ENCODE measurements at regions not wholly inside any gene's neighbourhood (a gene's known extent, or its start where the extent isn't known, plus 50 kb on each side); places are given as distances from the start of the nearest gene placed in this dataset.

DNA sequence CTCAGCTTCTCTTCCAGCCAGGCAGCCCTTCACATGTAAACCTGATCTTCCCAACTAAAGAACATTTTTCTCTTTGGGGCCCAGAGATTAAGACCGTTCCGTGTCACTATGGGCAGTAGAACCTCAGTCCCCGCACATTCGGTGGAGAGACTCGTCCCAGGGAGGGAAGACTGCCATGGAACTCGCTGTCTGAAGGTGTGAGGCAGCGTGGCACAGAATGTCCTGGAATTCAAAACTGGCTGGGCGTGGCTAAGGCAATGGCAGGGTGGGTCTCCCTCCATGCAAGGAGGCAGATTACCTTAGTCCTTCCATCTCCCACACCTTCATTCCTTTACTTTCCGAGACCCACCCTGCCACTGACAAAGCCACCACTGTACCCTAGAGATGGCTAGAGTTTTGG lies 57.4 kb upstream of the ZNF354A start:
- POLR2A ChIA-PET = no interaction called here
- 27% methylated on average over 9 of the region's 9 CpGs for WGBS (ENCODE audit: insufficient coverage, insufficient replicate concordance, low lambda C conversion rate, missing lambda C conversion rate)
- H2AFZ ChIP-seq (ENCODE audit: control insufficient read depth, low read depth, low read length) = no peak overlapping the region
- H3K4me3 ChIP-seq = no peak overlapping the region
- H3K36me3 ChIP-seq (ENCODE audit: control insufficient read depth in 2 of 2, insufficient read depth in 2 of 2, low read length in 1 of 2) = no peaks in the 10 kb centered on the region
- intact Hi-C loops (cut with micrococcal nuclease; ENCODE audit: unreplicated experiment) (no loop called here), in situ Hi-C loops (cut with MboI) (no loop called here)
- FAIRE-seq (no peak), ATAC-seq (no peak), DNase-seq (ENCODE audit: low read depth, low spot score) (no peak)
- H3K4me2 ChIP-seq (ENCODE audit: control insufficient read depth, insufficient read depth) = no peak overlapping the region
- H4K20me1 ChIP-seq (ENCODE audit: control insufficient read depth, insufficient read depth) = no peaks in the 10 kb centered on the region
- RAD21 ChIA-PET (ENCODE audit: unreplicated experiment) = no interaction called here
- no peaks in the 10 kb centered on the region for H3K79me2 ChIP-seq (ENCODE audit: control insufficient read depth, insufficient read depth, low read length)
- CTCF ChIA-PET = no interaction called here
- no peaks in the 10 kb centered on the region; the same call in 1 of the 3 replicates for H3K9me3 ChIP-seq (replicated peaks; ENCODE audit: control insufficient read depth, insufficient read depth, low read length)
- H3K27me3 ChIP-seq (replicated peaks in 1 of 2; ENCODE audit: control insufficient read depth in 2 of 2, insufficient read depth in 2 of 2, low read length in 1 of 2) = no peaks in the 10 kb centered on the region
- no peak overlapping the region for H3K27ac ChIP-seq (ENCODE audit: control insufficient read depth, insufficient read depth)
- no peaks in the 10 kb centered on the region for H3K4me1 ChIP-seq (ENCODE audit: control insufficient read depth, insufficient read depth, low read length)
- H3K9ac ChIP-seq (ENCODE audit: control insufficient read depth, insufficient read depth, low read length) = no peak overlapping the region
- SMC1A ChIA-PET (ENCODE audit: uncharacterized antibody, unreplicated experiment) = no interaction called here
- BruUV-seq (replicated peaks) = no TSS peak
- TF ChIP-seq NRF1 (conservative IDR thresholded peaks at IDR 0.05; ENCODE audit: low read depth, low read length) (no peak), FOXK2 (IDR thresholded peaks at IDR 0.05) (no peak), STAT1 (conservative IDR thresholded peaks at IDR 0.05) (no peak), NR2C1 (IDR thresholded peaks at IDR 0.05) (no peak), ASH2L (IDR thresholded peaks at IDR 0.05; ENCODE audit: borderline replicate concordance, low read depth) (no peak), GABPA (IDR thresholded peaks at IDR 0.05; ENCODE audit: low read depth) (no peak), ZNF207 (IDR thresholded peaks at IDR 0.05; ENCODE audit: borderline replicate concordance) (no peak), MTA2 (IDR thresholded peaks at IDR 0.05; ENCODE audit: low read depth) (no peak), CEBPB (IDR thresholded peaks at IDR 0.05; ENCODE audit: borderline replicate concordance in 1 of 2, low read depth in 2 of 2, low read length in 2 of 2) (no peak), SREBF2 (IDR thresholded peaks at IDR 0.05; ENCODE audit: low read length) (no peak), PAX8 (IDR thresholded peaks at IDR 0.05) (no peak), CHD4 (IDR thresholded peaks at IDR 0.05) (no peak)
- TF ChIP-seq, protein P1, sequence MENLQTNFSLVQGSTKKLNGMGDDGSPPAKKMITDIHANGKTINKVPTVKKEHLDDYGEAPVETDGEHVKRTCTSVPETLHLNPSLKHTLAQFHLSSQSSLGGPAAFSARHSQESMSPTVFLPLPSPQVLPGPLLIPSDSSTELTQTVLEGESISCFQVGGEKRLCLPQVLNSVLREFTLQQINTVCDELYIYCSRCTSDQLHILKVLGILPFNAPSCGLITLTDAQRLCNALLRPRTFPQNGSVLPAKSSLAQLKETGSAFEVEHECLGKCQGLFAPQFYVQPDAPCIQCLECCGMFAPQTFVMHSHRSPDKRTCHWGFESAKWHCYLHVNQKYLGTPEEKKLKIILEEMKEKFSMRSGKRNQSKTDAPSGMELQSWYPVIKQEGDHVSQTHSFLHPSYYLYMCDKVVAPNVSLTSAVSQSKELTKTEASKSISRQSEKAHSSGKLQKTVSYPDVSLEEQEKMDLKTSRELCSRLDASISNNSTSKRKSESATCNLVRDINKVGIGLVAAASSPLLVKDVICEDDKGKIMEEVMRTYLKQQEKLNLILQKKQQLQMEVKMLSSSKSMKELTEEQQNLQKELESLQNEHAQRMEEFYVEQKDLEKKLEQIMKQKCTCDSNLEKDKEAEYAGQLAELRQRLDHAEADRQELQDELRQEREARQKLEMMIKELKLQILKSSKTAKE (IDR thresholded peaks at IDR 0.05; ENCODE audit: low read depth, poor library complexity, severe bottlenecking) = no peak
- TF ChIP-seq, protein P2, sequence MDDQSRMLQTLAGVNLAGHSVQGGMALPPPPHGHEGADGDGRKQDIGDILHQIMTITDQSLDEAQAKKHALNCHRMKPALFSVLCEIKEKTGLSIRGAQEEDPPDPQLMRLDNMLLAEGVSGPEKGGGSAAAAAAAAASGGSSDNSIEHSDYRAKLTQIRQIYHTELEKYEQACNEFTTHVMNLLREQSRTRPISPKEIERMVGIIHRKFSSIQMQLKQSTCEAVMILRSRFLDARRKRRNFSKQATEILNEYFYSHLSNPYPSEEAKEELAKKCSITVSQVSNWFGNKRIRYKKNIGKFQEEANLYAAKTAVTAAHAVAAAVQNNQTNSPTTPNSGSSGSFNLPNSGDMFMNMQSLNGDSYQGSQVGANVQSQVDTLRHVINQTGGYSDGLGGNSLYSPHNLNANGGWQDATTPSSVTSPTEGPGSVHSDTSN (IDR thresholded peaks at IDR 0.05; ENCODE audit: insufficient replicate concordance, low read depth, low read length) = no peak
- TF ChIP-seq, protein P3, sequence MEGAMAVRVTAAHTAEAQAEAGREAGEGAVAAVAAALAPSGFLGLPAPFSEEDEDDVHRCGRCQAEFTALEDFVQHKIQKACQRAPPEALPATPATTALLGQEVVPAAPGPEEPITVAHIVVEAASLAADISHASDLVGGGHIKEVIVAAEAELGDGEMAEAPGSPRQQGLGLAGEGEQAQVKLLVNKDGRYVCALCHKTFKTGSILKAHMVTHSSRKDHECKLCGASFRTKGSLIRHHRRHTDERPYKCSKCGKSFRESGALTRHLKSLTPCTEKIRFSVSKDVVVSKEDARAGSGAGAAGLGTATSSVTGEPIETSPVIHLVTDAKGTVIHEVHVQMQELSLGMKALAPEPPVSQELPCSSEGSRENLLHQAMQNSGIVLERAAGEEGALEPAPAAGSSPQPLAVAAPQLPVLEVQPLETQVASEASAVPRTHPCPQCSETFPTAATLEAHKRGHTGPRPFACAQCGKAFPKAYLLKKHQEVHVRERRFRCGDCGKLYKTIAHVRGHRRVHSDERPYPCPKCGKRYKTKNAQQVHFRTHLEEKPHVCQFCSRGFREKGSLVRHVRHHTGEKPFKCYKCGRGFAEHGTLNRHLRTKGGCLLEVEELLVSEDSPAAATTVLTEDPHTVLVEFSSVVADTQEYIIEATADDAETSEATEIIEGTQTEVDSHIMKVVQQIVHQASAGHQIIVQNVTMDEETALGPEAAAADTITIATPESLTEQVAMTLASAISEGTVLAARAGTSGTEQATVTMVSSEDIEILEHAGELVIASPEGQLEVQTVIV (IDR thresholded peaks at IDR 0.05; ENCODE audit: borderline replicate concordance, partially characterized antibody) = no peak
- TF ChIP-seq, protein P4, sequence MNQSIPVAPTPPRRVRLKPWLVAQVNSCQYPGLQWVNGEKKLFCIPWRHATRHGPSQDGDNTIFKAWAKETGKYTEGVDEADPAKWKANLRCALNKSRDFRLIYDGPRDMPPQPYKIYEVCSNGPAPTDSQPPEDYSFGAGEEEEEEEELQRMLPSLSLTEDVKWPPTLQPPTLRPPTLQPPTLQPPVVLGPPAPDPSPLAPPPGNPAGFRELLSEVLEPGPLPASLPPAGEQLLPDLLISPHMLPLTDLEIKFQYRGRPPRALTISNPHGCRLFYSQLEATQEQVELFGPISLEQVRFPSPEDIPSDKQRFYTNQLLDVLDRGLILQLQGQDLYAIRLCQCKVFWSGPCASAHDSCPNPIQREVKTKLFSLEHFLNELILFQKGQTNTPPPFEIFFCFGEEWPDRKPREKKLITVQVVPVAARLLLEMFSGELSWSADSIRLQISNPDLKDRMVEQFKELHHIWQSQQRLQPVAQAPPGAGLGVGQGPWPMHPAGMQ (IDR thresholded peaks at IDR 0.05; ENCODE audit: borderline replicate concordance) = no peak
- TF ChIP-seq, protein P5, sequence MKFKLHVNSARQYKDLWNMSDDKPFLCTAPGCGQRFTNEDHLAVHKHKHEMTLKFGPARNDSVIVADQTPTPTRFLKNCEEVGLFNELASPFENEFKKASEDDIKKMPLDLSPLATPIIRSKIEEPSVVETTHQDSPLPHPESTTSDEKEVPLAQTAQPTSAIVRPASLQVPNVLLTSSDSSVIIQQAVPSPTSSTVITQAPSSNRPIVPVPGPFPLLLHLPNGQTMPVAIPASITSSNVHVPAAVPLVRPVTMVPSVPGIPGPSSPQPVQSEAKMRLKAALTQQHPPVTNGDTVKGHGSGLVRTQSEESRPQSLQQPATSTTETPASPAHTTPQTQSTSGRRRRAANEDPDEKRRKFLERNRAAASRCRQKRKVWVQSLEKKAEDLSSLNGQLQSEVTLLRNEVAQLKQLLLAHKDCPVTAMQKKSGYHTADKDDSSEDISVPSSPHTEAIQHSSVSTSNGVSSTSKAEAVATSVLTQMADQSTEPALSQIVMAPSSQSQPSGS (IDR thresholded peaks at IDR 0.05; ENCODE audit: low read length) = no peak

Measured in GM12878 (cell line).